GM12878 (cell line): ENCODE measurements at regions not wholly inside any gene's neighbourhood (a gene's known extent, or its start where the extent isn't known, plus 50 kb on each side); places are given as distances from the start of the nearest gene placed in this dataset.

Experiments
- ATAC-seq: fragments of 200-7000 bp; cut with Tn5 transposase; 3 replicates; pipeline ENCODE4 v1.9.1; 2020; ENCODE audit warnings: mild to moderate bottlenecking, moderate library complexity
- BruUV-seq: library from RNA; stranded (reverse); fragments of 400-500 nt; replicated peaks from 2 replicates; lab custom pipeline; 2021; lab: Mats Ljungman, UMichigan
- CTCF ChIA-PET: fragments of 300-600 bp; sonication (Branson Sonifier 250); formaldehyde crosslinking; extraction: SDS; loops from one replicate; lab custom pipeline; 2021; ENCODE audit warnings: inconsistent platforms; lab: Yijun Ruan, JAX
- POLR2A ChIA-PET: fragments of 350-600 bp; formaldehyde crosslinking; extraction: SDS; loops from one replicate; lab custom pipeline; 2021; ENCODE audit warnings: inconsistent platforms; lab: Charles Lee
- RAD21 ChIA-PET: fragments of 300-600 bp; sonication (Branson Sonifier 250); formaldehyde crosslinking; loops from one replicate; lab custom pipeline; 2023; ENCODE audit warnings: antibody characterized with exemption; ENCODE audit not compliant: unreplicated experiment; lab: Charles Lee
- SMC1A ChIA-PET: fragments of 300-600 bp; sonication (Branson Sonifier 250); formaldehyde crosslinking; loops from one replicate; lab custom pipeline; 2023; ENCODE audit not compliant: unreplicated experiment, uncharacterized antibody; lab: Charles Lee
- DNase-seq: peaks from one replicate; pipeline ENCODE4 v3.0.0-alpha.2; 2011; ENCODE audit warnings: low read depth, low spot score
- FAIRE-seq: peaks from 3 replicates; lab custom pipeline; 2011; peaks lifted over from hg19 to GRCh38; lab: Jason Lieb, UNC
- H2AFZ ChIP-seq: 2 replicates; pipeline ENCODE4 v1.6.0; 2011; ENCODE audit warnings: low read depth, low read length, control low read depth; ENCODE audit not compliant: control insufficient read depth
- H3K27ac ChIP-seq: 2 replicates; pipeline ENCODE4 v1.5.1; 2011; ENCODE audit warnings: control low read depth; ENCODE audit not compliant: control insufficient read depth, insufficient read depth
- H3K27me3 ChIP-seq, 2 experiments: replicated peaks in 1 of 2; 2 replicates each; pipeline versions ENCODE4 v1.6.0 to v1.6.1; 2011; ENCODE audit warnings: low read length in 1 of 2; ENCODE audit not compliant: control insufficient read depth in 2 of 2, insufficient read depth in 2 of 2
- H3K36me3 ChIP-seq, 2 experiments: 2 replicates each; pipeline ENCODE4 v1.5.1; 2011; ENCODE audit warnings: low read length in 1 of 2; ENCODE audit not compliant: control insufficient read depth in 2 of 2, insufficient read depth in 2 of 2
- H3K4me1 ChIP-seq: 2 replicates; pipeline ENCODE4 v1.6.1; 2011; ENCODE audit warnings: mild to moderate bottlenecking, low read length, moderate library complexity, mixed read lengths; ENCODE audit not compliant: control insufficient read depth, insufficient read depth
- H3K4me2 ChIP-seq: 2 replicates; pipeline ENCODE4 v1.6.0; 2011; ENCODE audit warnings: control low read depth; ENCODE audit not compliant: control insufficient read depth, insufficient read depth
- H3K4me3 ChIP-seq: fragments of 200-600 bp; sonication (generic); 2 replicates; pipeline ENCODE4 v1.5.1; 2016
- H3K79me2 ChIP-seq: 2 replicates; pipeline ENCODE4 v1.6.0; 2011; ENCODE audit warnings: low read length; ENCODE audit not compliant: control insufficient read depth, insufficient read depth
- H3K9ac ChIP-seq: 2 replicates; pipeline ENCODE4 v1.8.0; 2011; ENCODE audit warnings: low read length, control low read depth, mixed read lengths; ENCODE audit not compliant: control insufficient read depth, insufficient read depth
- H3K9me3 ChIP-seq: replicated peaks from 3 replicates; pipeline ENCODE4 v1.5.1; 2011; ENCODE audit warnings: mild to moderate bottlenecking, low read length; ENCODE audit not compliant: control insufficient read depth, insufficient read depth
- H4K20me1 ChIP-seq: 2 replicates; pipeline ENCODE4 v1.6.0; 2011; ENCODE audit not compliant: control insufficient read depth, insufficient read depth
- MTA3 ChIP-seq: IDR thresholded peaks from 2 replicates; pipeline ENCODE4 v1.6.1; 2012; ENCODE audit warnings: low read length, inconsistent platforms, borderline replicate concordance
- NR2C2 ChIP-seq: IDR thresholded peaks from 2 replicates; pipeline ENCODE4 v1.6.1; 2011; ENCODE audit warnings: borderline replicate concordance, low read depth; ENCODE audit not compliant: control insufficient read depth, insufficient read length
- NR2F1 ChIP-seq: fragments of 450-650 bp; conservative IDR thresholded peaks from 2 replicates; pipeline ENCODE4 v1.6.1; 2017; ENCODE audit warnings: mild to moderate bottlenecking
- SP1 ChIP-seq: IDR thresholded peaks from one replicate; pipeline ENCODE4 v1.6.1; 2011; ENCODE audit warnings: low read depth, low read length
- ZZZ3 ChIP-seq: IDR thresholded peaks from 2 replicates; pipeline ENCODE4 v1.6.1; 2011; ENCODE audit warnings: low read depth; ENCODE audit not compliant: control insufficient read depth, insufficient read length
- WGBS: methylation state at CpG from one replicate; pipeline ENCODE4 v1.1.6; 2016; ENCODE audit warnings: low lambda C conversion rate; ENCODE audit not compliant: insufficient replicate concordance, insufficient coverage; ENCODE audit errors: missing lambda C conversion rate; 5-methylcytosine and 5-hydroxymethylcytosine counted together
- in situ Hi-C: fragments of 300-500 bp; cut with MboI; formaldehyde crosslinking; loops from 9 replicates; pipeline ENCODE4 v1.14.3; 2018; ENCODE audit warnings: mixed read lengths
- intact Hi-C: fragments of 100-400 bp; cut with micrococcal nuclease; formaldehyde crosslinking; loops from one replicate; pipeline ENCODE4 v1.14.2; 2022; ENCODE audit not compliant: unreplicated experiment
- TF ChIP-seq, protein P1 (sequence below): fragments of 450-650 bp; IDR thresholded peaks from 2 replicates; pipeline ENCODE4 v1.6.1; 2017; ENCODE audit warnings: mild to moderate bottlenecking, low read depth, inconsistent platforms; ENCODE audit not compliant: poor library complexity, severe bottlenecking

DNA sequence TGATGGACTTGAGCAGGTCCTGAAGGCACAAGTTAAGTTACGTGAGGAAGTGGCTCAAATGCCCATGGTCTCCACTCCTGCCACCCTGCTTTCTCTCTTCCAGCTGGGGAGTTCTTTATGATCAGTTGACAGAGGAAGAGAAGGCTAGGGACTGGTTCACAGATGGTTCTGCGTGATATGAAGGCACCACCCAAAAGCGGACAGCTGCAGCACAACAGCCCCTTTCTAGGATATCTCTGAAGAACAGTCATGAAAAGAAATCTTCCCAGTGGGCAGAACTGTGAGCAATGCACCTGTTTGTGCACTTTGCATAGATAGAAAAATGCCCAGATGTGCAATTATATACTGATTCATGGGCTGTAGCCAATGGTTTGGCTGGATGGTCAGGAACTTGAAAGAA is 162.4 kb upstream of the FSCB start (continued):
- no peak for TF ChIP-seq NR2F1

DNA sequence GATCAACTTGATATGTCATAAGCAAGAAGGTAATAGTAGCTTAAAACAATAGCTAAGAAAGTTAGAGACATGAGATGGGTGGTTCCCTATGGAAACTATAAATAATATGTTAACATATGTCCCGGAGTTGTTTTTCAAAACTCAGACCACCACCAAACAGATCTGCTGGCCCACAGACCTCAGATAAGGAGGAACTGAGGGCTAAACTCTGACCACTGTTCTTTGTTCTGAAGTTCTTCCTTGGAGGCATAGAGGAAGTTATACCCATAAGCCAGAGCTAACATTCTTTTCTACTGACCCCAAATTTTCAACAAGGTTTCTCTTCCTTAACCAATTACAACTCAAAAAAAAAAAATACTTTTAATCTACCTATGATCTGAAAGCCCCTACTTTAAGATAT is 156.1 kb upstream of the FSCB start:
- WGBS, result 0% methylated on average over 1 of the region's 1 CpG
- no peak for DNase-seq
- Histone ChIP-seq H3K79me2 (no peaks in the 10 kb centered on the region), H3K9ac (no peak overlapping the region), H3K27ac (no peak overlapping the region), H3K27me3 (no peaks in the 10 kb centered on the region), H3K4me2 (no peak overlapping the region), H3K9me3 (no peaks in the 10 kb centered on the region), H3K36me3 (no peaks in the 10 kb centered on the region), H3K4me3 (no peak overlapping the region), H3K4me1 (no peaks in the 10 kb centered on the region), H4K20me1 (no peaks in the 10 kb centered on the region)
- ChIA-PET RAD21 (no interaction called here), SMC1A (no interaction called here)
- intact Hi-C loops (no loop called here), in situ Hi-C loops (no loop called here)
- no peak for FAIRE-seq
- BruUV-seq, result no TSS peak
- TF ChIP-seq MTA3, result no peak
- TF ChIP-seq, all 136 proteins: peak for 0
- ChIA-PET POLR2A (no interaction called here), CTCF (no interaction called here)
- no peak overlapping the region for H2AFZ ChIP-seq
- no peak for ATAC-seq

DNA sequence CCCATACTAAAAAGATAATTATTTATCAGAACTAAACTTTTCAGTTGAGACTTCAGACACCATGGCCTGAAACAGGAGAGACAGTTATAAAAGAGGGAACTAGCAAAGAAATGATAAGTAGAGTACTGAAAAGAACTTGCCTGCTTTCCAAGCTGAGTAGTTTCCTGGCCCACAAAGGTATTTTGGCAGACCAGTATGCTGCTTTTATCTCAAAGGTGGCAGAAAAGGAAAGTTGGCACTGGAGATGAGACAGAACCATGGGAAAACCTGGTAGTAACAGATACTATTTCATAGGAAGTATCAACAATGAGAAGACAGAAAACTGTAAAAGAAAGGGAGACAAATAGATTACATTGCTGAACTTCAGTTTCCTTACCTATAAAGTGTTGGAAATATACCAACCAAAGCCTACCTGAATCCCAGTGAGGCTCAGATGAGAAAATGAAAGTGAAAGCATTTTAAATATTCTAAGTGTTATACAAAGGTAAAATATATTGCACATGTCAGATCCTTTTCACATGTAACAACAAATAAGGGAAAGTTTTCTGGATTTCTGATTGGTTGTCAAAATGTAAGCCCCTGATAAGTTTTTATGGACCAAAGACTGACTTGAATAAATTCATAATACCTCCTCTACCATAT is 155.3 kb upstream of the FSCB start:
- SMC1A ChIA-PET, result no interaction called here
- CTCF ChIA-PET, result no interaction called here
- Histone ChIP-seq H3K9me3 (no peaks in the 10 kb centered on the region), H3K27me3 (no peaks in the 10 kb centered on the region), H3K4me1 (no peaks in the 10 kb centered on the region), H4K20me1 (no peaks in the 10 kb centered on the region), H3K36me3 (no peaks in the 10 kb centered on the region), H3K27ac (no peak overlapping the region), H3K4me2 (no peak overlapping the region), H3K9ac (no peak overlapping the region)
- no TSS peak for BruUV-seq
- DNase-seq, result no peak
- intact Hi-C loops (no loop called here), in situ Hi-C loops (no loop called here)
- POLR2A ChIA-PET, result no interaction called here
- FAIRE-seq, result no peak
- TF ChIP-seq SP1 (no peak), ZZZ3 (no peak), NR2C2 (no peak)
- TF ChIP-seq, protein P1, sequence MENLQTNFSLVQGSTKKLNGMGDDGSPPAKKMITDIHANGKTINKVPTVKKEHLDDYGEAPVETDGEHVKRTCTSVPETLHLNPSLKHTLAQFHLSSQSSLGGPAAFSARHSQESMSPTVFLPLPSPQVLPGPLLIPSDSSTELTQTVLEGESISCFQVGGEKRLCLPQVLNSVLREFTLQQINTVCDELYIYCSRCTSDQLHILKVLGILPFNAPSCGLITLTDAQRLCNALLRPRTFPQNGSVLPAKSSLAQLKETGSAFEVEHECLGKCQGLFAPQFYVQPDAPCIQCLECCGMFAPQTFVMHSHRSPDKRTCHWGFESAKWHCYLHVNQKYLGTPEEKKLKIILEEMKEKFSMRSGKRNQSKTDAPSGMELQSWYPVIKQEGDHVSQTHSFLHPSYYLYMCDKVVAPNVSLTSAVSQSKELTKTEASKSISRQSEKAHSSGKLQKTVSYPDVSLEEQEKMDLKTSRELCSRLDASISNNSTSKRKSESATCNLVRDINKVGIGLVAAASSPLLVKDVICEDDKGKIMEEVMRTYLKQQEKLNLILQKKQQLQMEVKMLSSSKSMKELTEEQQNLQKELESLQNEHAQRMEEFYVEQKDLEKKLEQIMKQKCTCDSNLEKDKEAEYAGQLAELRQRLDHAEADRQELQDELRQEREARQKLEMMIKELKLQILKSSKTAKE, result no peak
- TF ChIP-seq, all 136 proteins: peak for 0
- no peak for ATAC-seq
- Histone ChIP-seq H2AFZ (no peak overlapping the region; the same call in 1 of the 2 replicates), H3K79me2 (no peaks in the 10 kb centered on the region), H3K4me3 (no peak overlapping the region)
- RAD21 ChIA-PET, result no interaction called here
